HEK293 (cell line): ENCODE measurements at regions not wholly inside any gene's neighbourhood (a gene's known extent, or its start where the extent isn't known, plus 50 kb on each side); places are given as distances from the start of the nearest gene placed in this dataset.

Source experiments
- CTCF ChIA-PET: fragments of 350-600 bp; formaldehyde crosslinking; extraction: SDS; loops from one replicate; lab custom pipeline; 2021; ENCODE audit warnings: antibody characterized with exemption; lab: Yijun Ruan, JAX
- POLR2A ChIA-PET: fragments of 300-600 bp; formaldehyde crosslinking; extraction: SDS; loops from one replicate; lab custom pipeline; 2020; ENCODE audit warnings: antibody characterized with exemption, inconsistent platforms; lab: Yijun Ruan, JAX
- H3K27ac ChIP-seq: fragments of 200-500 bp; sonication (Bioruptor generic); 2 replicates; pipeline ENCODE4 v1.5.1; 2014; ENCODE audit warnings: low read depth, low read length, control low read depth, inconsistent platforms; ENCODE audit errors: extremely low read depth
- H3K36me3 ChIP-seq, 2 experiments: fragments of 200-500 bp in 1 of 2; sonication (Bioruptor generic) in 1 of 2; 1 replicate in 1 of 2; 2 replicates in 1 of 2; pipeline ENCODE4 v1.5.1; 2014 to 2017; ENCODE audit warnings: inconsistent platforms in 2 of 2, low read length in 2 of 2; ENCODE audit not compliant: control insufficient read depth in 2 of 2, insufficient read depth in 1 of 2
- H3K4me1 ChIP-seq: fragments of 200-500 bp; sonication (Bioruptor generic); 2 replicates; pipeline ENCODE4 v1.5.1; 2014; ENCODE audit warnings: mild to moderate bottlenecking, low read length, inconsistent platforms; ENCODE audit not compliant: control insufficient read depth, insufficient read depth
- H3K4me3 ChIP-seq: 2 replicates; pipeline ENCODE4 v1.5.1; 2011; ENCODE audit warnings: low read depth, mild to moderate bottlenecking, control low read depth, low read length, moderate library complexity
- H3K9me3 ChIP-seq: fragments of 200-500 bp; sonication (Bioruptor generic); 2 replicates; pipeline ENCODE4 v1.5.1; 2014; ENCODE audit warnings: low read depth, low read length, inconsistent platforms; ENCODE audit not compliant: control insufficient read depth, insufficient read depth
- HOXC10 ChIP-seq: sonication (generic); formaldehyde crosslinking; IDR thresholded peaks from 2 replicates; pipeline ENCODE4 v1.8.1; 2023; ENCODE audit warnings: mild to moderate bottlenecking, missing genetic modification reagents
- MEIS1 ChIP-seq: sonication (generic); formaldehyde crosslinking; IDR thresholded peaks from 2 replicates; pipeline ENCODE4 v1.8.1; 2022; ENCODE audit warnings: missing genetic modification reagents, mild to moderate bottlenecking, borderline replicate concordance
- PBX3 ChIP-seq: sonication (generic); formaldehyde crosslinking; IDR thresholded peaks from 2 replicates; pipeline ENCODE4 v1.8.1; 2022; ENCODE audit warnings: mild to moderate bottlenecking, moderate library complexity, missing genetic modification reagents
- PRDM2 ChIP-seq: fragments of 450-650 bp; formaldehyde crosslinking; IDR thresholded peaks from 2 replicates; pipeline ENCODE4 v1.5.1; 2016; ENCODE audit warnings: missing biosample characterization, missing genetic modification characterization, borderline replicate concordance
- SALL2 ChIP-seq: fragments of 450-650 bp; formaldehyde crosslinking; IDR thresholded peaks from 2 replicates; pipeline ENCODE4 v1.5.0; 2017; ENCODE audit warnings: missing biosample characterization, mild to moderate bottlenecking, missing genetic modification characterization, borderline replicate concordance
- ZNF202 ChIP-seq: fragments of 450-650 bp; formaldehyde crosslinking; IDR thresholded peaks from 2 replicates; pipeline ENCODE4 v1.5.1; 2016; ENCODE audit warnings: missing biosample characterization, missing genetic modification characterization, borderline replicate concordance
- ZNF274 ChIP-seq, 2 experiments: fragments of 200-500 bp in 1 of 2; fragments of 450-650 bp in 1 of 2; sonication (Bioruptor generic) in 1 of 2; formaldehyde crosslinking in 1 of 2; IDR thresholded peaks; 2 replicates each; pipeline versions ENCODE4 v1.5.1 to v1.6.1; 2014 to 2016; ENCODE audit warnings: borderline replicate concordance in 1 of 2, inconsistent platforms in 1 of 2, low read length in 1 of 2, missing biosample characterization in 1 of 2, missing genetic modification characterization in 1 of 2
- ZNF423 ChIP-seq: fragments of 450-650 bp; formaldehyde crosslinking; IDR thresholded peaks from 2 replicates; pipeline ENCODE4 v1.5.1; 2016; ENCODE audit warnings: missing biosample characterization, missing genetic modification characterization
- ZNF549 ChIP-seq: fragments of 450-650 bp; IDR thresholded peaks from 2 replicates; pipeline ENCODE4 v1.5.1; 2018; ENCODE audit warnings: missing biosample characterization, missing genetic modification characterization, mild to moderate bottlenecking, inconsistent platforms, moderate library complexity
- ZNF701 ChIP-seq: fragments of 450-650 bp; formaldehyde crosslinking; IDR thresholded peaks from 2 replicates; pipeline ENCODE4 v1.5.1; 2016; ENCODE audit warnings: missing biosample characterization, missing genetic modification characterization
- ZNF707 ChIP-seq: fragments of 450-650 bp; formaldehyde crosslinking; IDR thresholded peaks from 2 replicates; pipeline ENCODE4 v1.5.1; 2016; ENCODE audit warnings: missing biosample characterization, missing genetic modification characterization
- ZSCAN4 ChIP-seq: fragments of 450-650 bp; formaldehyde crosslinking; IDR thresholded peaks from 2 replicates; pipeline ENCODE4 v1.5.1; 2017; ENCODE audit warnings: missing biosample characterization, missing genetic modification characterization
- ZSCAN5A ChIP-seq: fragments of 450-650 bp; formaldehyde crosslinking; IDR thresholded peaks from 2 replicates; pipeline ENCODE4 v1.5.1; 2016; ENCODE audit warnings: missing biosample characterization, missing genetic modification characterization
- TF ChIP-seq, protein P1 (sequence below): fragments of 450-650 bp; formaldehyde crosslinking; conservative IDR thresholded peaks from 2 replicates; pipeline ENCODE4 v1.5.1; 2016; ENCODE audit warnings: low read depth, missing biosample characterization, missing genetic modification characterization

GRCh38 chr11:87423161-87423560, 385.4 kb downstream of the TMEM135 start:
- CTCF ChIA-PET, result interaction anchor here (0.6 to 6.1 kb wide), 8 partner anchors 9 to 1058 kb away, joined by 3 to 82 read pairs (median 3); no protein-coding TSS in a partner anchor

More at GRCh38 chr11:87423161-87423560, 385.4 kb downstream of the TMEM135 start:
- Histone ChIP-seq H3K36me3 (no peaks in the 10 kb centered on the region), H3K4me3 (no peak overlapping the region), H3K4me1 (no peaks in the 10 kb centered on the region), H3K9me3 (no peaks in the 10 kb centered on the region), H3K27ac (no peak overlapping the region)
- POLR2A ChIA-PET, result no interaction called here
- no peak for TF ChIP-seq ZNF701 (tag by site-specific recombination)
- no peak for TF ChIP-seq ZNF707 (tag by site-specific recombination)
- TF ChIP-seq, protein P1, sequence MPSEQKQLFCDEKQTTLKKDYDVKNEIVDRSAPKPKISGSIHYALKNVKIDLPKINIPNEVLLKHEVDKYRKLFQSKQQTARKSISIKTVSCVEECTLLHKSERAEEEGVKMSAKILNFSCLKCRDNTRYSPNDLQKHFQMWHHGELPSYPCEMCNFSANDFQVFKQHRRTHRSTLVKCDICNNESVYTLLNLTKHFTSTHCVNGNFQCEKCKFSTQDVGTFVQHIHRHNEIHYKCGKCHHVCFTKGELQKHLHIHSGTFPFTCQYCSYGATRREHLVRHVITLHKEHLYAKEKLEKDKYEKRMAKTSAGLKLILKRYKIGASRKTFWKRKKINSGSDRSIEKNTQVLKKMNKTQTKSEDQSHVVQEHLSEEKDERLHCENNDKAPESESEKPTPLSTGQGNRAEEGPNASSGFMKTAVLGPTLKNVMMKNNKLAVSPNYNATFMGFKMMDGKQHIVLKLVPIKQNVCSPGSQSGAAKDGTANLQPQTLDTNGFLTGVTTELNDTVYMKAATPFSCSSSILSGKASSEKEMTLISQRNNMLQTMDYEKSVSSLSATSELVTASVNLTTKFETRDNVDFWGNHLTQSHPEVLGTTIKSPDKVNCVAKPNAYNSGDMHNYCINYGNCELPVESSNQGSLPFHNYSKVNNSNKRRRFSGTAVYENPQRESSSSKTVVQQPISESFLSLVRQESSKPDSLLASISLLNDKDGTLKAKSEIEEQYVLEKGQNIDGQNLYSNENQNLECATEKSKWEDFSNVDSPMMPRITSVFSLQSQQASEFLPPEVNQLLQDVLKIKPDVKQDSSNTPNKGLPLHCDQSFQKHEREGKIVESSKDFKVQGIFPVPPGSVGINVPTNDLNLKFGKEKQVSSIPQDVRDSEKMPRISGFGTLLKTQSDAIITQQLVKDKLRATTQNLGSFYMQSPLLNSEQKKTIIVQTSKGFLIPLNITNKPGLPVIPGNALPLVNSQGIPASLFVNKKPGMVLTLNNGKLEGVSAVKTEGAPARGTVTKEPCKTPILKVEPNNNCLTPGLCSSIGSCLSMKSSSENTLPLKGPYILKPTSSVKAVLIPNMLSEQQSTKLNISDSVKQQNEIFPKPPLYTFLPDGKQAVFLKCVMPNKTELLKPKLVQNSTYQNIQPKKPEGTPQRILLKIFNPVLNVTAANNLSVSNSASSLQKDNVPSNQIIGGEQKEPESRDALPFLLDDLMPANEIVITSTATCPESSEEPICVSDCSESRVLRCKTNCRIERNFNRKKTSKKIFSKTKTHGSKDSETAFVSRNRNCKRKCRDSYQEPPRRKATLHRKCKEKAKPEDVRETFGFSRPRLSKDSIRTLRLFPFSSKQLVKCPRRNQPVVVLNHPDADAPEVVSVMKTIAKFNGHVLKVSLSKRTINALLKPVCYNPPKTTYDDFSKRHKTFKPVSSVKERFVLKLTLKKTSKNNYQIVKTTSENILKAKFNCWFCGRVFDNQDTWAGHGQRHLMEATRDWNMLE (tag by site-specific recombination), result no peak
- TF ChIP-seq MEIS1 (CRISPR knock-in tag), result no peak
- no peak for TF ChIP-seq PRDM2 (tag by site-specific recombination)
- TF ChIP-seq PBX3 (CRISPR knock-in tag), result no peak
- TF ChIP-seq ZSCAN5A (tag by site-specific recombination), result no peak
- TF ChIP-seq ZNF423, result no peak
- TF ChIP-seq ZNF274 (IDR thresholded peaks at IDR 0.05; ENCODE audit: low read length), result no peak
- TF ChIP-seq ZNF274 (tag by site-specific recombination; IDR thresholded peaks at IDR 0.05; ENCODE audit: borderline replicate concordance), result no peak
- no peak for TF ChIP-seq ZNF549 (tag by site-specific recombination)
- TF ChIP-seq SALL2, result no peak
- no peak for TF ChIP-seq HOXC10 (CRISPR knock-in tag)
- no peak for TF ChIP-seq ZNF202 (tag by site-specific recombination)
- TF ChIP-seq ZSCAN4 (tag by site-specific recombination), result no peak
